HepG2 (cell line): ENCODE measurements at regions not wholly inside any gene's neighbourhood (a gene's known extent, or its start where the extent isn't known, plus 50 kb on each side); places are given as distances from the start of the nearest gene placed in this dataset.

ENCODE experiments used
- ATAC-seq: fragments of 200-7000 bp; cut with Tn5 transposase; 3 replicates; pipeline ENCODE4 v1.9.1; 2020; ENCODE audit warnings: mild to moderate bottlenecking, moderate library complexity
- BruUV-seq: library from RNA; stranded (reverse); fragments of 400-500 nt; replicated peaks from 2 replicates; lab custom pipeline; 2021; lab: Mats Ljungman, UMichigan
- CTCF ChIA-PET: fragments of 300-600 bp; formaldehyde crosslinking; extraction: SDS; loops from one replicate; lab custom pipeline; 2021; ENCODE audit warnings: low total read pairs, inconsistent platforms, low intra/inter-chr PET ratio; lab: Yijun Ruan, JAX
- POLR2A ChIA-PET: fragments of 350-600 bp; sonication (Branson Sonifier 250); formaldehyde crosslinking; loops from one replicate; lab custom pipeline; 2020; ENCODE audit warnings: antibody characterized with exemption, inconsistent platforms; lab: Yijun Ruan, JAX
- DNase-seq: peaks from one replicate; pipeline ENCODE4 v3.0.0-alpha.2; 2015; ENCODE audit warnings: low spot score
- FAIRE-seq: peaks from 3 replicates; lab custom pipeline; 2011; peaks lifted over from hg19 to GRCh38; lab: Jason Lieb, UNC
- H2AFZ ChIP-seq: one replicate; pipeline ENCODE4 v1.6.1; 2011; ENCODE audit warnings: low read length, inconsistent platforms
- H3K27ac ChIP-seq: fragments of 300-600 bp; 3 replicates; pipeline ENCODE4 v1.8.0; 2011; ENCODE audit warnings: mixed run types, mild to moderate bottlenecking, mixed read lengths, low read length, inconsistent platforms; ENCODE audit not compliant: insufficient read depth; ENCODE audit errors: extremely low read length
- H3K27me3 ChIP-seq, 2 experiments: fragments of 200-600 bp in 1 of 2; 2 replicates in 1 of 2; 3 replicates in 1 of 2; pipeline versions ENCODE4 v1.6.0 to v1.8.0; 2011; ENCODE audit warnings: low read length in 2 of 2, mild to moderate bottlenecking in 2 of 2, moderate library complexity in 2 of 2, inconsistent platforms in 1 of 2; ENCODE audit not compliant: insufficient read depth in 2 of 2, control insufficient read depth in 1 of 2
- H3K36me3 ChIP-seq, 2 experiments: fragments of 200-600 bp in 1 of 2; replicated peaks in 1 of 2; 2 replicates in 1 of 2; 3 replicates in 1 of 2; pipeline versions ENCODE4 v1.5.1 to v1.8.0; 2011; ENCODE audit warnings: low read length in 2 of 2, inconsistent platforms in 1 of 2; ENCODE audit not compliant: insufficient read depth in 2 of 2, control insufficient read depth in 1 of 2
- H3K4me1 ChIP-seq: 2 replicates; pipeline ENCODE4 v1.5.1; 2012; ENCODE audit warnings: low read length, inconsistent platforms; ENCODE audit not compliant: insufficient read depth
- H3K4me2 ChIP-seq: 2 replicates; pipeline ENCODE4 v1.6.0; 2011; ENCODE audit warnings: low read depth, low read length, inconsistent platforms
- H3K4me3 ChIP-seq, 3 experiments: fragments of 200-600 bp in 1 of 3; sonication (generic), shearing (Covaris generic) in 1 of 3; replicated peaks in 1 of 3; 2 replicates each; pipeline ENCODE4 v1.5.1; 2011 to 2016; ENCODE audit warnings: low read length in 3 of 3, inconsistent platforms in 2 of 3, low read depth in 2 of 3, mild to moderate bottlenecking in 2 of 3, control low read depth in 1 of 3, mixed read lengths in 1 of 3; ENCODE audit not compliant: insufficient read depth in 1 of 3
- H3K79me2 ChIP-seq: one replicate; pipeline ENCODE4 v1.6.1; 2011; ENCODE audit warnings: low read length, inconsistent platforms; ENCODE audit not compliant: insufficient read depth
- H3K9ac ChIP-seq: 2 replicates; pipeline ENCODE4 v1.6.0; 2011; ENCODE audit warnings: mild to moderate bottlenecking, low read depth, low read length, inconsistent platforms; ENCODE audit not compliant: insufficient read depth
- H3K9me3 ChIP-seq: 2 replicates; pipeline ENCODE4 v1.5.1; 2012; ENCODE audit warnings: mild to moderate bottlenecking, low read length
- H4K20me1 ChIP-seq: 2 replicates; pipeline ENCODE4 v1.6.0; 2011; ENCODE audit warnings: inconsistent platforms, mild to moderate bottlenecking, low read length, moderate library complexity; ENCODE audit not compliant: insufficient read depth
- CENPX ChIP-seq: sonication (generic); formaldehyde crosslinking; IDR thresholded peaks from 2 replicates; pipeline ENCODE4 v1.9.0; 2021; ENCODE audit warnings: mild to moderate bottlenecking, missing genetic modification reagents, moderate library complexity
- GABPB1 ChIP-seq: IDR thresholded peaks from 2 replicates; pipeline ENCODE4 v1.6.1; 2016; ENCODE audit warnings: mild to moderate bottlenecking, missing genetic modification reagents, moderate library complexity, missing compliant biosample characterization
- KAT7 ChIP-seq: IDR thresholded peaks from 2 replicates; pipeline ENCODE4 v1.6.1; 2018; ENCODE audit warnings: borderline replicate concordance, missing compliant biosample characterization
- POGZ ChIP-seq: sonication (generic); formaldehyde crosslinking; IDR thresholded peaks from 2 replicates; pipeline ENCODE4 v1.4.0; 2020; ENCODE audit warnings: mild to moderate bottlenecking, missing genetic modification reagents
- RXRB ChIP-seq: IDR thresholded peaks from 2 replicates; pipeline ENCODE4 v1.6.1; 2016; ENCODE audit warnings: borderline replicate concordance, missing genetic modification reagents, missing compliant biosample characterization
- TOE1 ChIP-seq: sonication (generic); formaldehyde crosslinking; IDR thresholded peaks from 2 replicates; pipeline ENCODE4 v1.4.0; 2020; ENCODE audit warnings: mild to moderate bottlenecking, missing genetic modification reagents
- ZNF12 ChIP-seq: sonication (generic); formaldehyde crosslinking; IDR thresholded peaks from 2 replicates; pipeline ENCODE4 v1.5.0; 2020; ENCODE audit warnings: missing genetic modification reagents
- ZNF142 ChIP-seq: sonication (generic); formaldehyde crosslinking; IDR thresholded peaks from 2 replicates; pipeline ENCODE4 v1.4.0; 2020; ENCODE audit warnings: missing genetic modification reagents
- ZNF510 ChIP-seq: sonication (generic); formaldehyde crosslinking; IDR thresholded peaks from 2 replicates; pipeline ENCODE4 v1.4.0; 2020; ENCODE audit warnings: low read depth, mild to moderate bottlenecking, missing genetic modification reagents
- ZNF749 ChIP-seq: sonication (generic); formaldehyde crosslinking; IDR thresholded peaks from 2 replicates; pipeline ENCODE4 v1.8.0; 2022; ENCODE audit warnings: mild to moderate bottlenecking, missing genetic modification reagents, moderate library complexity, borderline replicate concordance
- WGBS: methylation state at CpG from one replicate; pipeline ENCODE4 v1.1.6; 2017; ENCODE audit warnings: low lambda C conversion rate; 5-methylcytosine and 5-hydroxymethylcytosine counted together
- in situ Hi-C: cut with HindIII; loops from 2 replicates; pipeline ENCODE4 v1.10.0; 2017; ENCODE audit warnings: low pct_unique_long_range_greater_than_20kb; ENCODE audit not compliant: extremely low pct_ligation_motif_present
- intact Hi-C: fragments of 100-400 bp; cut with micrococcal nuclease; formaldehyde crosslinking; loops from one replicate; pipeline ENCODE4 v1.10.0; 2022; ENCODE audit not compliant: unreplicated experiment

DNA sequence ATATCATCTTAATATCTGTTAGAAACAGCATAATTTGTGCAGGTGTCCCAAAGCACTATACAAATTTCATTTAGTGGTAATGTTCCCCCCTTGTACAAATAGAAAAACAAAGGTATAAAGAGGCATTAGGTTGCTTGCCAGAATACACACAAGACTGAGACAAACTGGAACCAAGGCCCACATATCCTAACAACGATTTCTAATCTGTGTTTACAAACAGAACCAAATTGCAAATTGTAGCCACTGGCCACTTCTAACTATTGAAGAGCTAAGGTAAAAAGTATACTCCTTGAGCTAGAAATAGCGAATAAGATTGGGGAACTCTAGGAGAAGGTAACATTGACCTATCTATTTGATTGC lies 526.1 kb downstream of the KLF12 start:
- ChIA-PET POLR2A (no interaction called here), CTCF (no interaction called here)
- Histone ChIP-seq H3K4me1 (peaks cover 20% of the 10 kb centered on the region), H2AFZ (no peak overlapping the region), H3K27ac (no peak overlapping the region), H3K4me3 (no peak overlapping the region; a peak in 1 of 6 replicates), H3K9ac (no peak overlapping the region), H3K79me2 (no peaks in the 10 kb centered on the region), H4K20me1 (no peaks in the 10 kb centered on the region), H3K9me3 (no peaks in the 10 kb centered on the region), H3K4me2 (no peak overlapping the region), H3K36me3 (no peaks in the 10 kb centered on the region), H3K27me3 (no peaks in the 10 kb centered on the region)
- ATAC-seq: no peak
- no TSS peak for BruUV-seq
- intact Hi-C loops (no loop called here), in situ Hi-C loops (no loop called here)
- no peak for FAIRE-seq
- no peak for DNase-seq
- WGBS: 30% methylated on average over 2 of the region's 2 CpGs
- TF ChIP-seq ZNF142 (CRISPR knock-in tag) (no peak), ZNF749 (CRISPR knock-in tag) (no peak), ZNF12 (CRISPR knock-in tag) (no peak), CENPX (no peak), TOE1 (no peak), ZNF510 (CRISPR knock-in tag) (no peak), GABPB1 (CRISPR knock-in tag) (no peak), KAT7 (no peak), POGZ (CRISPR knock-in tag) (no peak), RXRB (CRISPR knock-in tag) (no peak)
